ENCODE measurements at regions not wholly inside any gene's neighbourhood (a gene's known extent, or its start where the extent isn't known, plus 50 kb on each side); places are given as distances from the start of the nearest gene placed in this dataset.

DNA sequence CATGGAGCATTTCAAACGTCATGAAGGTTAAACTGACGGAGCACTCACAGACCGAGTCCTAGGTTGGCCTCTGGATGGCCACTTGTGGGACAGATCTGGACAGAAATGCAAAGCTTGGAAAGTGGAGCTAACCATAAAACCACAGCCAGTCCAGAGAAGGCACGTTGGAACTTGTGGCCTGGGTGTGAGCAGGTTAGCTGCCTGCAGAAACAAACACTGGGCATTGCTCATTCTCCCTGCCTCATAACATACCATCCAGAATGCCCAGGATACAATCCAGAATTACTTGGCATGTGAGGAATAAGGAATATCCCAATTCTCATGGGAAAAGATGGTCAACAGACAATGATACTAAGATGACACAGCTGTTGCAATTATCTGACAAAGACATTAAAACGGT is 1005.0 kb downstream of the TBC1D22A start (continued):
- TF ChIP-seq, protein P1, sequence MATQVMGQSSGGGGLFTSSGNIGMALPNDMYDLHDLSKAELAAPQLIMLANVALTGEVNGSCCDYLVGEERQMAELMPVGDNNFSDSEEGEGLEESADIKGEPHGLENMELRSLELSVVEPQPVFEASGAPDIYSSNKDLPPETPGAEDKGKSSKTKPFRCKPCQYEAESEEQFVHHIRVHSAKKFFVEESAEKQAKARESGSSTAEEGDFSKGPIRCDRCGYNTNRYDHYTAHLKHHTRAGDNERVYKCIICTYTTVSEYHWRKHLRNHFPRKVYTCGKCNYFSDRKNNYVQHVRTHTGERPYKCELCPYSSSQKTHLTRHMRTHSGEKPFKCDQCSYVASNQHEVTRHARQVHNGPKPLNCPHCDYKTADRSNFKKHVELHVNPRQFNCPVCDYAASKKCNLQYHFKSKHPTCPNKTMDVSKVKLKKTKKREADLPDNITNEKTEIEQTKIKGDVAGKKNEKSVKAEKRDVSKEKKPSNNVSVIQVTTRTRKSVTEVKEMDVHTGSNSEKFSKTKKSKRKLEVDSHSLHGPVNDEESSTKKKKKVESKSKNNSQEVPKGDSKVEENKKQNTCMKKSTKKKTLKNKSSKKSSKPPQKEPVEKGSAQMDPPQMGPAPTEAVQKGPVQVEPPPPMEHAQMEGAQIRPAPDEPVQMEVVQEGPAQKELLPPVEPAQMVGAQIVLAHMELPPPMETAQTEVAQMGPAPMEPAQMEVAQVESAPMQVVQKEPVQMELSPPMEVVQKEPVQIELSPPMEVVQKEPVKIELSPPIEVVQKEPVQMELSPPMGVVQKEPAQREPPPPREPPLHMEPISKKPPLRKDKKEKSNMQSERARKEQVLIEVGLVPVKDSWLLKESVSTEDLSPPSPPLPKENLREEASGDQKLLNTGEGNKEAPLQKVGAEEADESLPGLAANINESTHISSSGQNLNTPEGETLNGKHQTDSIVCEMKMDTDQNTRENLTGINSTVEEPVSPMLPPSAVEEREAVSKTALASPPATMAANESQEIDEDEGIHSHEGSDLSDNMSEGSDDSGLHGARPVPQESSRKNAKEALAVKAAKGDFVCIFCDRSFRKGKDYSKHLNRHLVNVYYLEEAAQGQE (IDR thresholded peaks at IDR 0.05; ENCODE audit: unreplicated experiment) = no peak
- TF ChIP-seq EZH2 (IDR thresholded peaks at IDR 0.05; ENCODE audit: low read depth, unreplicated experiment) = no peak

DNA sequence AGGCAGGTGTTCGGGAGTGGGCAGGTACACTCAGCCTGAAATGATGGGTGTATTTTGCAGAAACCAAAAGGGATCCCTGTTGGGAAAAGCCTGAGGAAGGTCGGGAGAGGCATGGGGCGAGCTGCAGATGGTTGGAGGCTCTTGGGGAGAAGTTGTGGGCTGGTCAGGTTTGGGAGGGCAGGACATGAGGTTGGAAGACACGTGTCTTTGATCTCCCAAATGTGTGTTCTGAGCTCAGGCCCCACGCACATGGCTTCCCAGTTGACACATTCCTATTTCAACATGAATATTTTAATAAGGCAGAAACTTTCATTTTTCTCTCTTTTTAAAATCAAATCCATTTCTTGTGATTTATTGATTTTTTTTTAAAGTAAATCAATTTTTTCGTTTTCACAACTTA is 1003.3 kb downstream of the TBC1D22A start:
- H3K27ac ChIP-seq (ENCODE audit: low read depth) = no peak overlapping the region
- Mint-ChIP-seq H3K9me3 (peaks cover 20% of the 10 kb centered on the region), H3K36me3 (ENCODE audit: low read depth) (no peaks in the 10 kb centered on the region; the same call in 2 of the 3 replicates), H3K4me1 (no peaks in the 10 kb centered on the region; the same call in 2 of the 3 replicates), H3K27ac (no peak overlapping the region), H3K27me3 (ENCODE audit: insufficient read depth, low read depth, poor library complexity) (peaks cover 4% of the 10 kb centered on the region), H3K4me3 (no peak overlapping the region)
- H3K27me3 ChIP-seq (ENCODE audit: insufficient read depth) = no peaks in the 10 kb centered on the region
- peaks cover 10% of the 10 kb centered on the region for H3K36me3 ChIP-seq (ENCODE audit: insufficient read depth)
- no peak overlapping the region for H3K4me3 ChIP-seq
- no peaks in the 10 kb centered on the region for H4K20me1 ChIP-seq (replicated peaks; ENCODE audit: insufficient read depth)
- H3K4me2 ChIP-seq = no peak overlapping the region
- DNase-seq (ENCODE audit: low spot score) (no peak), ATAC-seq (no peak)
- no peaks in the 10 kb centered on the region for H3F3A ChIP-seq (replicated peaks; ENCODE audit: low read depth)
- H3K4me1 ChIP-seq (ENCODE audit: insufficient read depth) = no peaks in the 10 kb centered on the region
- no peak overlapping the region for H2AFZ ChIP-seq
- no peaks in the 10 kb centered on the region for H3K79me2 ChIP-seq (replicated peaks; ENCODE audit: insufficient read depth)
- no peaks in the 10 kb centered on the region for H3K9me2 ChIP-seq (ENCODE audit: insufficient read depth)
- no peak for TF ChIP-seq ZNF331 (CRISPR knock-in tag; IDR thresholded peaks at IDR 0.05; ENCODE audit: low read depth)
- TF ChIP-seq, protein P2, sequence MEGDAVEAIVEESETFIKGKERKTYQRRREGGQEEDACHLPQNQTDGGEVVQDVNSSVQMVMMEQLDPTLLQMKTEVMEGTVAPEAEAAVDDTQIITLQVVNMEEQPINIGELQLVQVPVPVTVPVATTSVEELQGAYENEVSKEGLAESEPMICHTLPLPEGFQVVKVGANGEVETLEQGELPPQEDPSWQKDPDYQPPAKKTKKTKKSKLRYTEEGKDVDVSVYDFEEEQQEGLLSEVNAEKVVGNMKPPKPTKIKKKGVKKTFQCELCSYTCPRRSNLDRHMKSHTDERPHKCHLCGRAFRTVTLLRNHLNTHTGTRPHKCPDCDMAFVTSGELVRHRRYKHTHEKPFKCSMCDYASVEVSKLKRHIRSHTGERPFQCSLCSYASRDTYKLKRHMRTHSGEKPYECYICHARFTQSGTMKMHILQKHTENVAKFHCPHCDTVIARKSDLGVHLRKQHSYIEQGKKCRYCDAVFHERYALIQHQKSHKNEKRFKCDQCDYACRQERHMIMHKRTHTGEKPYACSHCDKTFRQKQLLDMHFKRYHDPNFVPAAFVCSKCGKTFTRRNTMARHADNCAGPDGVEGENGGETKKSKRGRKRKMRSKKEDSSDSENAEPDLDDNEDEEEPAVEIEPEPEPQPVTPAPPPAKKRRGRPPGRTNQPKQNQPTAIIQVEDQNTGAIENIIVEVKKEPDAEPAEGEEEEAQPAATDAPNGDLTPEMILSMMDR (conservative IDR thresholded peaks at IDR 0.05; ENCODE audit: low read depth in 2 of 2) = no peak
- no peak for TF ChIP-seq NANOG (IDR thresholded peaks at IDR 0.05; ENCODE audit: borderline replicate concordance)
- no peak for TF ChIP-seq EZH2phosphoT487 (IDR thresholded peaks at IDR 0.05; ENCODE audit: unreplicated experiment)
- TF ChIP-seq ZNF114 (CRISPR knock-in tag; IDR thresholded peaks at IDR 0.05) = no peak
- TF ChIP-seq, protein P3, sequence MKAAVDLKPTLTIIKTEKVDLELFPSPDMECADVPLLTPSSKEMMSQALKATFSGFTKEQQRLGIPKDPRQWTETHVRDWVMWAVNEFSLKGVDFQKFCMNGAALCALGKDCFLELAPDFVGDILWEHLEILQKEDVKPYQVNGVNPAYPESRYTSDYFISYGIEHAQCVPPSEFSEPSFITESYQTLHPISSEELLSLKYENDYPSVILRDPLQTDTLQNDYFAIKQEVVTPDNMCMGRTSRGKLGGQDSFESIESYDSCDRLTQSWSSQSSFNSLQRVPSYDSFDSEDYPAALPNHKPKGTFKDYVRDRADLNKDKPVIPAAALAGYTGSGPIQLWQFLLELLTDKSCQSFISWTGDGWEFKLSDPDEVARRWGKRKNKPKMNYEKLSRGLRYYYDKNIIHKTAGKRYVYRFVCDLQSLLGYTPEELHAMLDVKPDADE (IDR thresholded peaks at IDR 0.05) = no peak
- TF ChIP-seq CREB1 (CRISPR knock-in tag; IDR thresholded peaks at IDR 0.05; ENCODE audit: low read depth) = no peak
- TF ChIP-seq, protein P1 (IDR thresholded peaks at IDR 0.05; ENCODE audit: unreplicated experiment) = no peak
- TF ChIP-seq STAT1 (IDR thresholded peaks at IDR 0.05; ENCODE audit: unreplicated experiment) = no peak
- no peak for TF ChIP-seq POLR2AphosphoS5 (IDR thresholded peaks at IDR 0.05; ENCODE audit: low read depth)
- TF ChIP-seq EZH2 (IDR thresholded peaks at IDR 0.05; ENCODE audit: low read depth, unreplicated experiment) = no peak

All from GM23338 (cell line).